ENCODE measurements at regions not wholly inside any gene's neighbourhood (a gene's known extent, or its start where the extent isn't known, plus 50 kb on each side); places are given as distances from the start of the nearest gene placed in this dataset.

GRCh38 chr10:91120348-91120747, 100.1 kb upstream of the PCGF5 start:
- no peak overlapping the region for H2AFZ ChIP-seq (ENCODE audit: low read depth)
- no peak overlapping the region for H3K4me2 ChIP-seq
- no peaks in the 10 kb centered on the region for H4K20me1 ChIP-seq (ENCODE audit: insufficient read depth)
- CTCF ChIA-PET = interaction anchor here (2.1 kb wide), 1 partner anchor 131 kb away, joined by 5 read pairs; no protein-coding TSS in a partner anchor
- H3K4me1 ChIP-seq (ENCODE audit: control insufficient read depth in 1 of 2, insufficient read depth in 2 of 2, low read depth in 1 of 2, low read length in 1 of 2) = no peaks in the 10 kb centered on the region; a peak in 1 of 4 replicates
- H3F3A ChIP-seq (replicated peaks; ENCODE audit: insufficient read depth) = no peaks in the 10 kb centered on the region
- DNase-seq = no peak
- H3K9me2 ChIP-seq = no peaks in the 10 kb centered on the region
- H3K79me2 ChIP-seq (ENCODE audit: insufficient read depth) = no peaks in the 10 kb centered on the region
- no peak overlapping the region for H3K27ac ChIP-seq (ENCODE audit: low read depth in 2 of 2, low read length in 1 of 2)
- peaks cover 6% of the 10 kb centered on the region; the same call in 1 of the 2 replicates for H3K27me3 ChIP-seq (ENCODE audit: insufficient read depth)
- POLR2A ChIA-PET = no interaction called here
- no peak overlapping the region for H3K9ac ChIP-seq
- no peaks in the 10 kb centered on the region for H3K9me3 ChIP-seq
- TF ChIP-seq GABPA (IDR thresholded peaks at IDR 0.05; ENCODE audit: low read depth) (no peak), JUND (IDR thresholded peaks at IDR 0.05) (no peak), MXI1 (IDR thresholded peaks at IDR 0.05; ENCODE audit: low read depth, low read length) (no peak), POLR2AphosphoS5 (IDR thresholded peaks at IDR 0.05; ENCODE audit: low read depth, low read length) (no peak), CHD2 (IDR thresholded peaks at IDR 0.05; ENCODE audit: low read length, partially characterized antibody) (no peak), RCOR1 (IDR thresholded peaks at IDR 0.05; ENCODE audit: low read length) (no peak), RXRA (IDR thresholded peaks at IDR 0.05; ENCODE audit: borderline replicate concordance, low read depth) (no peak), CTCF (IDR thresholded peaks at IDR 0.05) (no peak), TCF12 (IDR thresholded peaks at IDR 0.05) (no peak), RAD21 (IDR thresholded peaks at IDR 0.05; ENCODE audit: low read length) (no peak)
- H3K4me3 ChIP-seq (ENCODE audit: low read depth in 2 of 2, low read length in 1 of 2) = no peak overlapping the region
- WGBS (ENCODE audit: low lambda C conversion rate) = 70% methylated on average over 2 of the region's 2 CpGs
- H3K36me3 ChIP-seq (replicated peaks in 1 of 2; ENCODE audit: control insufficient read depth in 1 of 2, insufficient read depth in 2 of 2, low read length in 1 of 2) = no peaks in the 10 kb centered on the region

GRCh38 chr10:91123261-91123660, 97.2 kb upstream of the PCGF5 start:
- no peak for DNase-seq
- H4K20me1 ChIP-seq (ENCODE audit: insufficient read depth) = no peaks in the 10 kb centered on the region

GRCh38 chr10:91124016-91124415, 96.4 kb upstream of the PCGF5 start:
- Histone ChIP-seq H4K20me1 (ENCODE audit: insufficient read depth) (no peaks in the 10 kb centered on the region), H3K4me1 (ENCODE audit: control insufficient read depth in 1 of 2, insufficient read depth in 2 of 2, low read depth in 1 of 2, low read length in 1 of 2) (no peaks in the 10 kb centered on the region; a peak in 1 of 4 replicates), H2AFZ (ENCODE audit: low read depth) (no peak overlapping the region), H3K4me3 (ENCODE audit: low read depth in 2 of 2, low read length in 1 of 2) (no peak overlapping the region), H3K36me3 (replicated peaks in 1 of 2; ENCODE audit: control insufficient read depth in 1 of 2, insufficient read depth in 2 of 2, low read length in 1 of 2) (no peaks in the 10 kb centered on the region), H3K9ac (no peak overlapping the region), H3K27ac (ENCODE audit: low read depth in 2 of 2, low read length in 1 of 2) (no peak overlapping the region), H3K27me3 (ENCODE audit: insufficient read depth) (peaks cover 6% of the 10 kb centered on the region; the same call in 1 of the 2 replicates), H3K9me3 (no peaks in the 10 kb centered on the region), H3K79me2 (ENCODE audit: insufficient read depth) (no peaks in the 10 kb centered on the region), H3K4me2 (no peak overlapping the region), H3F3A (replicated peaks; ENCODE audit: insufficient read depth) (no peaks in the 10 kb centered on the region), H3K9me2 (no peaks in the 10 kb centered on the region)
- no peak for DNase-seq
- TF ChIP-seq SIN3A (IDR thresholded peaks at IDR 0.05; ENCODE audit: borderline replicate concordance, low read depth, low read length) = no peak
- no peak for TF ChIP-seq RFX5 (IDR thresholded peaks at IDR 0.05; ENCODE audit: low read length)
- no peak for TF ChIP-seq SMC3 (IDR thresholded peaks at IDR 0.05; ENCODE audit: low read depth, low read length)
- no peak for TF ChIP-seq EP300 (IDR thresholded peaks at IDR 0.05; ENCODE audit: borderline replicate concordance in 1 of 2, low read depth in 1 of 2, low read length in 1 of 2)
- TF ChIP-seq TAF1 (IDR thresholded peaks at IDR 0.05; ENCODE audit: borderline replicate concordance, low read depth, low read length) = no peak
- TF ChIP-seq NFIC (IDR thresholded peaks at IDR 0.05; ENCODE audit: borderline replicate concordance) = no peak
- ChIA-PET CTCF (interaction anchor here (1.1 kb wide), 1 partner anchor 133 kb away, joined by 3 read pairs; no protein-coding TSS in a partner anchor), POLR2A (no interaction called here)
- WGBS (ENCODE audit: low lambda C conversion rate) = 69% methylated on average over 2 of the region's 2 CpGs

More at GRCh38 chr10:91123261-91123660, 97.2 kb upstream of the PCGF5 start:
- no peaks in the 10 kb centered on the region for H3K9me3 ChIP-seq
- H3F3A ChIP-seq (replicated peaks; ENCODE audit: insufficient read depth) = no peaks in the 10 kb centered on the region
- POLR2A ChIA-PET = no interaction called here
- H3K9ac ChIP-seq = no peak overlapping the region
- TF ChIP-seq NFIC (IDR thresholded peaks at IDR 0.05; ENCODE audit: borderline replicate concordance) = no peak
- no peak for TF ChIP-seq FOXJ3 (CRISPR knock-in tag; IDR thresholded peaks at IDR 0.05)
- no peak for TF ChIP-seq TCF12 (IDR thresholded peaks at IDR 0.05)
- no peak for TF ChIP-seq TAF1 (IDR thresholded peaks at IDR 0.05; ENCODE audit: borderline replicate concordance, low read depth, low read length)
- H3K4me3 ChIP-seq (ENCODE audit: low read depth in 2 of 2, low read length in 1 of 2) = no peak overlapping the region
- H3K79me2 ChIP-seq (ENCODE audit: insufficient read depth) = no peaks in the 10 kb centered on the region
- peaks cover 6% of the 10 kb centered on the region; the same call in 1 of the 2 replicates for H3K27me3 ChIP-seq (ENCODE audit: insufficient read depth)
- H3K9me2 ChIP-seq = no peaks in the 10 kb centered on the region
- 44% methylated on average over 5 of the region's 5 CpGs for WGBS (ENCODE audit: low lambda C conversion rate)
- H2AFZ ChIP-seq (ENCODE audit: low read depth) = no peak overlapping the region
- CTCF ChIA-PET = interaction anchor here (0.8 kb wide), 1 partner anchor 11 kb away, joined by 3 read pairs; no protein-coding TSS in a partner anchor
- H3K36me3 ChIP-seq (replicated peaks in 1 of 2; ENCODE audit: control insufficient read depth in 1 of 2, insufficient read depth in 2 of 2, low read length in 1 of 2) = no peaks in the 10 kb centered on the region
- no peak overlapping the region for H3K4me2 ChIP-seq
- no peak overlapping the region for H3K27ac ChIP-seq (ENCODE audit: low read depth in 2 of 2, low read length in 1 of 2)
- no peaks in the 10 kb centered on the region; a peak in 1 of 4 replicates for H3K4me1 ChIP-seq (ENCODE audit: control insufficient read depth in 1 of 2, insufficient read depth in 2 of 2, low read depth in 1 of 2, low read length in 1 of 2)

Measured in SK-N-SH (cell line).